Cardiac muscle cell (in vitro differentiated cells and primary cell): ENCODE measurements at regions not wholly inside any gene's neighbourhood (a gene's known extent, or its start where the extent isn't known, plus 50 kb on each side); places are given as distances from the start of the nearest gene placed in this dataset.

Experiments used
- DNase-seq, 2 donors: peaks; one replicate each; pipeline versions ENCODE4 v3.0.0 to v3.0.0-alpha.2; 2010 to 2017; ENCODE audit warnings: low read depth in 1 of 2, low spot score in 1 of 2
- H3K27ac ChIP-seq: fragments of 200-600 bp; sonication (generic); 2 replicates; pipeline ENCODE4 v1.5.1; 2016
- H3K27me3 ChIP-seq: fragments of 200-600 bp; sonication (generic); 2 replicates; pipeline ENCODE4 v1.6.0; 2016; ENCODE audit warnings: control low read depth
- H3K36me3 ChIP-seq: fragments of 200-600 bp; sonication (generic); 2 replicates; pipeline ENCODE4 v1.5.1; 2016; ENCODE audit warnings: control low read depth
- H3K4me1 ChIP-seq: fragments of 200-600 bp; sonication (generic); 2 replicates; pipeline ENCODE4 v1.8.1; 2017; ENCODE audit warnings: low read depth, mild to moderate bottlenecking, mixed run types
- H3K4me3 ChIP-seq: fragments of 200-600 bp; sonication (generic); 2 replicates; pipeline ENCODE4 v1.5.1; 2016; ENCODE audit warnings: mild to moderate bottlenecking
- H3K9me3 ChIP-seq: fragments of 200-600 bp; sonication (generic); 2 replicates; pipeline ENCODE4 v1.5.1; 2017; ENCODE audit warnings: low read depth, mild to moderate bottlenecking, control low read depth
- TF ChIP-seq, protein P1 (sequence below): IDR thresholded peaks from 2 replicates; pipeline ENCODE4 v1.5.1; 2012; ENCODE audit warnings: low read depth, mild to moderate bottlenecking, low read length

DNA sequence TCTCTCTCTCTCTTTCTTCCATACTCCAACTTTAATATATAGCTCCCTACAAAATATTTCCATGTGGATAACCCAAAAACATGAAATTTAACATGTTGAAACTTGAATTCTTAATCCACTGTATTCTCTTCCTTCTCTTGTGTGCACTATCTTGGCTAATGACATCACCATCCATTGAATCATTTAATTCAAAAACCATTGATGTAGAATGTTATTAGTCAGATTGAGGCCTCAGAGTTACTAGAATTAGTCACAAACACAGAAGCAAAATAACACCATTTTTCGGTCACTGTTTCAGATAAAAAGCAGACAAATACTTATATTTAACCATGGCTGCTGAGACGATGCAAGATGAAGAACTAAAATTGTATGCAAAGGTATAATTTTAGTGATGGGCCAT, 256.9 kb upstream of the LRRC3B start:
- no peaks in the 10 kb centered on the region for H3K36me3 ChIP-seq
- TF ChIP-seq, protein P1, sequence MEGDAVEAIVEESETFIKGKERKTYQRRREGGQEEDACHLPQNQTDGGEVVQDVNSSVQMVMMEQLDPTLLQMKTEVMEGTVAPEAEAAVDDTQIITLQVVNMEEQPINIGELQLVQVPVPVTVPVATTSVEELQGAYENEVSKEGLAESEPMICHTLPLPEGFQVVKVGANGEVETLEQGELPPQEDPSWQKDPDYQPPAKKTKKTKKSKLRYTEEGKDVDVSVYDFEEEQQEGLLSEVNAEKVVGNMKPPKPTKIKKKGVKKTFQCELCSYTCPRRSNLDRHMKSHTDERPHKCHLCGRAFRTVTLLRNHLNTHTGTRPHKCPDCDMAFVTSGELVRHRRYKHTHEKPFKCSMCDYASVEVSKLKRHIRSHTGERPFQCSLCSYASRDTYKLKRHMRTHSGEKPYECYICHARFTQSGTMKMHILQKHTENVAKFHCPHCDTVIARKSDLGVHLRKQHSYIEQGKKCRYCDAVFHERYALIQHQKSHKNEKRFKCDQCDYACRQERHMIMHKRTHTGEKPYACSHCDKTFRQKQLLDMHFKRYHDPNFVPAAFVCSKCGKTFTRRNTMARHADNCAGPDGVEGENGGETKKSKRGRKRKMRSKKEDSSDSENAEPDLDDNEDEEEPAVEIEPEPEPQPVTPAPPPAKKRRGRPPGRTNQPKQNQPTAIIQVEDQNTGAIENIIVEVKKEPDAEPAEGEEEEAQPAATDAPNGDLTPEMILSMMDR, result no peak
- no peak overlapping the region for H3K4me3 ChIP-seq
- no peaks in the 10 kb centered on the region for H3K27me3 ChIP-seq
- no peaks in the 10 kb centered on the region for H3K4me1 ChIP-seq
- DNase-seq, result no peak
- no peak overlapping the region for H3K27ac ChIP-seq
- no peaks in the 10 kb centered on the region for H3K9me3 ChIP-seq

DNA sequence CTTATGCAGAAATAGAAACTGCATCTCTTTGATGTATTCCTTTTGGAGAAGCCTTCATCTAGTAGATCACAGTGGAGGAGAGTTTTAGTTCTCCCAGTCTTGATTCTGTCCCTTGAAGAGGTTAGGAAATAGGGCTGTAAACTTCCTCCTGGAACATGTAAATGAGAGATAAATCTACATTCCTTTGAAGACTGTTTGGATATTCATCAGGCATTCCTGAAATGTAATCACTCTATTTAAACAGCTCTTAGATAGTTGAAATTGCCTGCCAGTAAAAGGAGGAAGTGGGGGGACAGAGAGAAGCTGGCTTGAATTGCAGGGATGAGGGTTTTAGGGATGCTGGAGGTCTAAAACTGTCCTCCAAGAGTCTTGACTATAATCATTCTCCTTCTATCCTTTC, 254.3 kb upstream of the LRRC3B start:
- Histone ChIP-seq H3K27ac (no peak overlapping the region), H3K4me3 (no peak overlapping the region), H3K4me1 (no peaks in the 10 kb centered on the region), H3K9me3 (no peaks in the 10 kb centered on the region), H3K27me3 (no peaks in the 10 kb centered on the region), H3K36me3 (no peaks in the 10 kb centered on the region)
- no peak for DNase-seq
- TF ChIP-seq, protein P1, result no peak

DNA sequence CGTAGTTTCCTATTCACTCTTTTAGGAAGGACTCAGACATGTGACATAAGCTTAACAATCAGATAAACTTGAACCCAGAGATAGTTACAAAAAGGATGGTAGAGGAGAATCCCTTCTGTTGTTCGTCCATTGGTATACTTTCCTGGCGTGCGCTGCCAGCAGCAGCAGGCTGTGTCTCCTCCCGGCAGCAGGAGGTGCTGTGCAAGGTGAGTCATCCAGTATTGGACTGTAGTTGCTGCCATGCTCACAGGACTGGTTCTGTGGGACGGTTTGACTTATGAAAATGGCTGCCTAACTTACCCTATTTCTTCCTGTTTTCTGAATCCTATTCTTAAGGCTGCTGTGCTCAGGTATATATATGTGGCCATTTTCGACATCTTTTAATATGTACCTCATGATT, 253.4 kb upstream of the LRRC3B start:
- TF ChIP-seq, protein P1, result no peak
- DNase-seq, result no peak

DNA sequence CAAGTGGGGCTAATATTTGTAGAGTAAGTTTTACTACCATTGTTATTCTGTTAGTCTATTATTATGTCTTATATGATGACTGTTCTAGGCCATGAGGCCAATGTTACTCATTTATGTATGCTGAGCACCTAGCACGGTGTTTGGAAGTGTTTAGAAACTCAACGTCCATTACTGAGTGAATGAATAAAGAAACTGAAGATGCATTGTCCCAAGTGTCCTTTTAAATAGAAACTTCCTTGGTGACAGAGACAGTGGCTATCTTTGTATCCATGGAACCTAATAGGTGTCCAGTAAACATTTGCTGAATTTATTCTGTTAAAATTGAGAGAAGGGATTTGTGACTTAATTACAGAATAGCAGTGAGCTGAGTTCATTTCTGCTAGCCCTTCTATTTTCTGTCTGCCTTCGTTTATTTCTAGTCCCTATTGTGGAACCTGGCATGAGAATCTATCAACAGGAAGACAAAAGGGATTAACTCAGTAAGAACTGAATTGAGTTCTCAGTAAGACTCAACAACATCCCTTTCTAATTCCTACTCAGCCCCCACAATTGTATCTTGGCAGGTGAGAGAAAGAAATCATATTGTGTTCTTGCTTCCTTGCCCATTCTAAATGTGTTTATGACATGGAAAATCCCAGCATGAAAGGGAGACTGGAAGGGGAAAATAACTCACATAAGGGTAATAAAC, 246.6 kb upstream of the LRRC3B start:
- Histone ChIP-seq H3K4me1 (no peaks in the 10 kb centered on the region), H3K27me3 (no peaks in the 10 kb centered on the region), H3K27ac (no peak overlapping the region), H3K9me3 (no peaks in the 10 kb centered on the region), H3K4me3 (no peak overlapping the region), H3K36me3 (no peaks in the 10 kb centered on the region)
- TF ChIP-seq, protein P1, result no peak
- no peak for DNase-seq

More for the DNA sequence above, 253.4 kb upstream of the LRRC3B start:
- Histone ChIP-seq H3K27me3 (no peaks in the 10 kb centered on the region), H3K9me3 (no peaks in the 10 kb centered on the region), H3K4me3 (no peak overlapping the region), H3K36me3 (no peaks in the 10 kb centered on the region), H3K27ac (no peak overlapping the region), H3K4me1 (no peaks in the 10 kb centered on the region)

DNA sequence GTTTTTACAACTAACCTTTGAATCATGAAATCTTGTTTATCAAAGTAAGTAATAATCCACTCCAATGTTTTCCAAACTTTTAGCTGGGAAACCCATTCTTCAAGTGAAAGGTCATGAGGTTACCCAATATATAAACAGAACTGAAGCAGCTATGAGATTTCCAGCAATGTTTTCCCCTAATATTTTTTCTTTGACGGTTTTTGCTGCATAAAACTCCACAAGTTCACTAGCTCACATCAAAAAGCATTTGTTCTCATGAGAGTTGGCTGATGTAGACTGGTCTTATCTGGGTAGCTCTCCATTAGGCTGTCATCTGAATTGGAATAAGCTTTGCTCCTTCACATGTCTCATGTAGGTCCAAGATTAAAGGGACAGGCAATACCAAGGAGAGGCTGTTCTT, 241.2 kb upstream of the LRRC3B start:
- Histone ChIP-seq H3K27me3 (no peaks in the 10 kb centered on the region), H3K27ac (no peak overlapping the region), H3K4me3 (no peak overlapping the region), H3K36me3 (no peaks in the 10 kb centered on the region), H3K9me3 (no peaks in the 10 kb centered on the region), H3K4me1 (no peaks in the 10 kb centered on the region)
- DNase-seq, result no peak
- TF ChIP-seq, protein P1, result no peak
